GM12874 (cell line): ENCODE measurements at regions not wholly inside any gene's neighbourhood (a gene's known extent, or its start where the extent isn't known, plus 50 kb on each side); places are given as distances from the start of the nearest gene placed in this dataset.

Experiments used
- TF ChIP-seq, protein P1 (sequence below): IDR thresholded peaks from 2 replicates; pipeline ENCODE4 v1.5.1; 2011; ENCODE audit warnings: low read depth, mild to moderate bottlenecking, control low read depth, low read length, moderate library complexity; ENCODE audit not compliant: insufficient read depth

DNA sequence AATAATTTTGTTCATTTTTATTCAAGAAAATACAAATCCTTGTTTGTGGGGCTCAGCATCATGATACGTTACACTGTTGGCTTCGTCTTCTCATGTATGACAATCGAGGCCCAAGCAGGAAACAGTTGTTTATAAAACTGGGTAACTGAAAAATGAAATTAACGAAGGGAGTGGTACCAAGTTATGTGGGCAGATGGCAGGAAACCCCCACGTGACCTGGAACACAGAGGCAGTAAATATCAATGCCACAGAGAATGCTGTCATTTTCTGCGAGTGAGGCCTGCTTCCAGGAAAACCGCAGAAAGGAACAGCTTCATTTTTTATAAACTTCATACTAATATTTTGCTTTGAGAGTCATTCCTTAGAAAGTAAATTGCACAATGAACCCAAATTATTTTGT is 201.0 kb upstream of the ADARB2 start:
- TF ChIP-seq, protein P1, sequence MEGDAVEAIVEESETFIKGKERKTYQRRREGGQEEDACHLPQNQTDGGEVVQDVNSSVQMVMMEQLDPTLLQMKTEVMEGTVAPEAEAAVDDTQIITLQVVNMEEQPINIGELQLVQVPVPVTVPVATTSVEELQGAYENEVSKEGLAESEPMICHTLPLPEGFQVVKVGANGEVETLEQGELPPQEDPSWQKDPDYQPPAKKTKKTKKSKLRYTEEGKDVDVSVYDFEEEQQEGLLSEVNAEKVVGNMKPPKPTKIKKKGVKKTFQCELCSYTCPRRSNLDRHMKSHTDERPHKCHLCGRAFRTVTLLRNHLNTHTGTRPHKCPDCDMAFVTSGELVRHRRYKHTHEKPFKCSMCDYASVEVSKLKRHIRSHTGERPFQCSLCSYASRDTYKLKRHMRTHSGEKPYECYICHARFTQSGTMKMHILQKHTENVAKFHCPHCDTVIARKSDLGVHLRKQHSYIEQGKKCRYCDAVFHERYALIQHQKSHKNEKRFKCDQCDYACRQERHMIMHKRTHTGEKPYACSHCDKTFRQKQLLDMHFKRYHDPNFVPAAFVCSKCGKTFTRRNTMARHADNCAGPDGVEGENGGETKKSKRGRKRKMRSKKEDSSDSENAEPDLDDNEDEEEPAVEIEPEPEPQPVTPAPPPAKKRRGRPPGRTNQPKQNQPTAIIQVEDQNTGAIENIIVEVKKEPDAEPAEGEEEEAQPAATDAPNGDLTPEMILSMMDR, result no peak

GRCh38 chr10:1935912-1936311 is 198.6 kb upstream of the ADARB2 start:
- TF ChIP-seq, protein P1, result no peak

GRCh38 chr10:1933215-1933614 is 195.9 kb upstream of the ADARB2 start:
- TF ChIP-seq, protein P1, result no peak

GRCh38 chr10:1932692-1933094 is 195.4 kb upstream of the ADARB2 start:
- TF ChIP-seq, protein P1, result no peak

GRCh38 chr10:1928606-1929005 is 191.3 kb upstream of the ADARB2 start:
- TF ChIP-seq, protein P1, result no peak

GRCh38 chr10:1923998-1924397 is 186.7 kb upstream of the ADARB2 start:
- TF ChIP-seq, protein P1, result no peak

- TF ChIP-seq, protein P1, result no peak
These were observed 186.3 kb upstream of the ADARB2 start for GRCh38 chr10:1923586-1923985.

- TF ChIP-seq, protein P1, result no peak
These were observed 183.6 kb upstream of the ADARB2 start for GRCh38 chr10:1920941-1921340.
